OCI-LY3 (cell line): ENCODE measurements at regions not wholly inside any gene's neighbourhood (a gene's known extent, or its start where the extent isn't known, plus 50 kb on each side); places are given as distances from the start of the nearest gene placed in this dataset.
A peak's percentile ranks its signal among the peaks of the same experiment; 100 is the strongest.

Source experiments
- EZH2phosphoT487 ChIP-seq: fragments of 200-600 bp; shearing (Covaris generic); IDR thresholded peaks from 2 replicates; pipeline ENCODE4 v1.6.1; 2018; ENCODE audit warnings: antibody characterized with exemption, mixed run types, low read depth
- TF ChIP-seq, protein P1 (sequence below): fragments of 200-600, 300-600 bp; sonication (generic); IDR thresholded peaks from 2 replicates; pipeline ENCODE4 v1.5.1; 2014; ENCODE audit warnings: antibody characterized with exemption, low read length, low read depth

- TF ChIP-seq, protein P1, sequence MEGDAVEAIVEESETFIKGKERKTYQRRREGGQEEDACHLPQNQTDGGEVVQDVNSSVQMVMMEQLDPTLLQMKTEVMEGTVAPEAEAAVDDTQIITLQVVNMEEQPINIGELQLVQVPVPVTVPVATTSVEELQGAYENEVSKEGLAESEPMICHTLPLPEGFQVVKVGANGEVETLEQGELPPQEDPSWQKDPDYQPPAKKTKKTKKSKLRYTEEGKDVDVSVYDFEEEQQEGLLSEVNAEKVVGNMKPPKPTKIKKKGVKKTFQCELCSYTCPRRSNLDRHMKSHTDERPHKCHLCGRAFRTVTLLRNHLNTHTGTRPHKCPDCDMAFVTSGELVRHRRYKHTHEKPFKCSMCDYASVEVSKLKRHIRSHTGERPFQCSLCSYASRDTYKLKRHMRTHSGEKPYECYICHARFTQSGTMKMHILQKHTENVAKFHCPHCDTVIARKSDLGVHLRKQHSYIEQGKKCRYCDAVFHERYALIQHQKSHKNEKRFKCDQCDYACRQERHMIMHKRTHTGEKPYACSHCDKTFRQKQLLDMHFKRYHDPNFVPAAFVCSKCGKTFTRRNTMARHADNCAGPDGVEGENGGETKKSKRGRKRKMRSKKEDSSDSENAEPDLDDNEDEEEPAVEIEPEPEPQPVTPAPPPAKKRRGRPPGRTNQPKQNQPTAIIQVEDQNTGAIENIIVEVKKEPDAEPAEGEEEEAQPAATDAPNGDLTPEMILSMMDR = peak; percentile 25; the same call in 1 of the 2 replicates
- no peak for TF ChIP-seq EZH2phosphoT487
These were observed 62.0 kb upstream of the PHF24 start for GRCh38 chr9:34896112-34896511.
